Gastrocnemius medialis (tissue), 4 donors: ENCODE measurements at regions not wholly inside any gene's neighbourhood (a gene's known extent, or its start where the extent isn't known, plus 50 kb on each side); places are given as distances from the start of the nearest gene placed in this dataset.

Experiments
- ATAC-seq, 2 donors: fragments of 150-250 bp; one replicate each; pipeline ENCODE4 v1.9.1; 2016
- DNase-seq, 2 donors: peaks; one replicate each; pipeline ENCODE4 v3.0.0-alpha.2; 2019
- H3K27ac ChIP-seq, 4 donors: fragments of 200-600 bp; sonication (generic); 1 replicate in 1 of 4; 2 replicates in 3 of 4; pipeline ENCODE4 v1.5.1; 2016 to 2018; ENCODE audit warnings: mild to moderate bottlenecking in 2 of 4, moderate library complexity in 1 of 4
- H3K27me3 ChIP-seq, 3 donors: fragments of 200-600 bp; sonication (generic) in 2 of 3; 1 replicate in 1 of 3; 2 replicates in 2 of 3; pipeline versions ENCODE4 v1.5.1 to v1.6.0; 2016 to 2019; ENCODE audit warnings: mild to moderate bottlenecking in 1 of 3, moderate library complexity in 1 of 3
- H3K36me3 ChIP-seq, 2 donors: fragments of 200-600 bp; sonication (generic) in 1 of 2; one replicate each; pipeline ENCODE4 v1.5.1; 2017 to 2018
- H3K4me1 ChIP-seq, 2 donors: fragments of 200-600 bp; sonication (generic) in 1 of 2; one replicate each; pipeline ENCODE4 v1.5.1; 2016 to 2017; ENCODE audit warnings: mild to moderate bottlenecking in 2 of 2
- H3K4me3 ChIP-seq, 4 donors: fragments of 200-600 bp; sonication (generic) in 3 of 4; 1 replicate in 1 of 4; 2 replicates in 3 of 4; pipeline ENCODE4 v1.5.1; 2016 to 2019; ENCODE audit warnings: mild to moderate bottlenecking in 2 of 4
- H3K9me3 ChIP-seq, 3 donors: fragments of 200-600 bp; sonication (generic) in 2 of 3; 1 replicate in 1 of 3; 2 replicates in 2 of 3; pipeline ENCODE4 v1.5.1; 2016 to 2019
- CTCF ChIP-seq, 5 experiments: fragments of 450-650 bp in 3 of 5; fragments of 200-600 bp in 2 of 5; sonication (generic) in 2 of 5; IDR thresholded peaks in 4 of 5; conservative IDR thresholded peaks in 1 of 5; 1 replicate in 4 of 5; 2 replicates in 1 of 5; pipeline ENCODE4 v1.5.1; 2016 to 2019; ENCODE audit warnings: antibody characterized with exemption in 5 of 5, mild to moderate bottlenecking in 3 of 5, moderate library complexity in 3 of 5
- POLR2A ChIP-seq, 2 donors: fragments of 450-650 bp; IDR thresholded peaks; one replicate each; pipeline ENCODE4 v1.6.1; 2017; ENCODE audit warnings: antibody characterized with exemption in 2 of 2, mild to moderate bottlenecking in 2 of 2, moderate library complexity in 2 of 2
- in situ Hi-C, 4 donors: fragments of 200-750 bp; cut with MboI; loops; one replicate each; pipeline versions ENCODE4 v1.15.0 to v1.8.0; 2017; ENCODE audit warnings: low sequenced_read_pairs in 4 of 4
- intact Hi-C: fragments of 100-400 bp; cut with DNase I; formaldehyde crosslinking; loops from one replicate; pipeline ENCODE4 v1.15.1; 2023; ENCODE audit warnings: low total_unique reads

GRCh38 chrX:926991-927390, 285.5 kb downstream of the CRLF2 start:
- H3K36me3 ChIP-seq, result no peaks in the 10 kb centered on the region
- H3K27ac ChIP-seq, result no peak overlapping the region
- intact Hi-C loops, result no loop called here
- H3K9me3 ChIP-seq, result no peaks in the 10 kb centered on the region
- no peak for DNase-seq
- H3K4me1 ChIP-seq, result no peaks in the 10 kb centered on the region
- no peak overlapping the region for H3K4me3 ChIP-seq
- no peak for TF ChIP-seq POLR2A (IDR thresholded peaks at IDR 0.05)
- no peak for TF ChIP-seq CTCF (IDR thresholded peaks at IDR 0.05 in 4 of 5, conservative IDR thresholded peaks at IDR 0.05 in 1 of 5)
- no peaks in the 10 kb centered on the region for H3K27me3 ChIP-seq
- no peak for ATAC-seq
- in situ Hi-C loops, result no loop called here

GRCh38 chrX:926070-926469, 286.4 kb downstream of the CRLF2 start:
- intact Hi-C loops (no loop called here), in situ Hi-C loops (no loop called here)
- no peak for ATAC-seq

GRCh38 chrX:925652-926061, 286.8 kb downstream of the CRLF2 start:
- H3K27ac ChIP-seq, result no peak overlapping the region
- H3K9me3 ChIP-seq, result no peaks in the 10 kb centered on the region
- TF ChIP-seq POLR2A (IDR thresholded peaks at IDR 0.05) (no peak), CTCF (IDR thresholded peaks at IDR 0.05 in 4 of 5, conservative IDR thresholded peaks at IDR 0.05 in 1 of 5) (no peak)
- H3K27me3 ChIP-seq, result peaks cover 0 to 7% (median 0%) of the 10 kb centered on the region in 3 donors
- H3K4me1 ChIP-seq, result no peaks in the 10 kb centered on the region
- intact Hi-C loops (no loop called here), in situ Hi-C loops (no loop called here)
- DNase-seq (no peak), ATAC-seq (no peak)
- no peak overlapping the region for H3K4me3 ChIP-seq
- H3K36me3 ChIP-seq, result no peaks in the 10 kb centered on the region

More at GRCh38 chrX:926070-926469, 286.4 kb downstream of the CRLF2 start:
- Histone ChIP-seq H3K27me3 (peaks cover 0 to 6% (median 0%) of the 10 kb centered on the region in 3 donors), H3K9me3 (no peaks in the 10 kb centered on the region), H3K27ac (no peak overlapping the region), H3K4me3 (no peak overlapping the region), H3K36me3 (no peaks in the 10 kb centered on the region), H3K4me1 (no peaks in the 10 kb centered on the region)
- TF ChIP-seq CTCF (IDR thresholded peaks at IDR 0.05 in 4 of 5, conservative IDR thresholded peaks at IDR 0.05 in 1 of 5) (no peak), POLR2A (IDR thresholded peaks at IDR 0.05) (no peak)
- DNase-seq, result no peak

GRCh38 chrX:925094-925493, 287.4 kb downstream of the CRLF2 start:
- H3K27ac ChIP-seq, result no peak overlapping the region

More at GRCh38 chrX:925094-925493, 287.4 kb downstream of the CRLF2 start:
- Histone ChIP-seq H3K36me3 (no peaks in the 10 kb centered on the region), H3K9me3 (no peaks in the 10 kb centered on the region), H3K27me3 (peaks cover 0 to 7% (median 0%) of the 10 kb centered on the region in 3 donors), H3K4me1 (no peaks in the 10 kb centered on the region), H3K4me3 (no peak overlapping the region)
- in situ Hi-C loops, result no loop called here
- intact Hi-C loops, result no loop called here
- TF ChIP-seq POLR2A (IDR thresholded peaks at IDR 0.05), result no peak
- TF ChIP-seq CTCF (IDR thresholded peaks at IDR 0.05 in 4 of 5, conservative IDR thresholded peaks at IDR 0.05 in 1 of 5), result no peak
- DNase-seq (no peak), ATAC-seq (no peak)
